ENCODE measurements at regions not wholly inside any gene's neighbourhood (a gene's known extent, or its start where the extent isn't known, plus 50 kb on each side); places are given as distances from the start of the nearest gene placed in this dataset.

DNA sequence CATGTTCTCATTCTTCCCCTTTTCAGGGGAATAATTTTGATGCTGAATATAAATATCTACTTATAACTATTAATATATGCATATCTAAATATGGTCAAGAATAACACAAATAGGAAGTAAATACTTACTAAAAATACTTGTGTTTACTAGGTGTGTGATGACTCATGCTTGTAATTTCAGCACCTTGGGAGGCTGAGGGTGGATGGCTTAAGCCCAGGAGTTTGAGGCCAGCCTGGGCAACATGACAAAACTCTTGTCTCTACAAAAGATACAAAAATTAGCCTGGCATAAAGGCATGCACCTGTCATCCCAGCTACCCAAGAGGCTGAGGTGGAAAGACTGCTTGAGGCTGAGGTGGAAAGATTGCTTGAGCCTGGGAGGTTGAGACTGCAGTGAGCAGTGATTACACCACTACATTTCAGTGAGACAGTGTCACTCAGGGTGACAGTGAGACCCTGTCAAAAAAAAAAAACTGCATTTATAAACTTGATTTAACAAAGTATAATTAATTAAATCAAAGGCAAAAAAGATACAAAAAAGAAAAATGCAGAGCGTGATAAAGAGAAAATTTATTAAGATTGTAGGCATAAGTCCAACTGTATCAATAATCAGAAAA lies 703.1 kb upstream of the VRK2 start:
- TF ChIP-seq POLR2A (IDR thresholded peaks at IDR 0.05; ENCODE audit: low read length) = no peak
- no peak for TF ChIP-seq GATA1 (IDR thresholded peaks at IDR 0.05; ENCODE audit: low read depth, low read length)
- no peak for DNase-seq

DNA sequence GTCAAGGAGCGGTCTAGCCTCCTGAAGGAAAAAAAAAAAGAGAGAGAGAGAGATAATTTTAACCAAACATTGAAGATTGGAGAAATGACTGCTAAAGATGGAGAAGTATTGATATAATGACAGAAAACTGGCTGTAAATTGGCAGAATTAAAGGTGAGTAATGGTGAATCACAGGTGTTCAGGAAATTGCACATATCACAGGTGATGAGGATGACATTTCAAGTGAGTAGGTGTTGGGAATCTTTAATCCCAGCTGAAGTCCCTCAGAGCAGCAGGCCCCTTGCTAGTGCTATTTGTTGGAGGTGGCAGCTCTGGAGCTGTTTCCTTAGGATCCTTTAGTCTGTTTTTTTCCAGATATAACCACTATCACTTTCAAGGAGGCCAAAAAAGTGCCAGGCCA lies 678.4 kb upstream of the VRK2 start:
- no peak for TF ChIP-seq GATA1 (IDR thresholded peaks at IDR 0.05; ENCODE audit: low read depth, low read length)
- TF ChIP-seq POLR2A (IDR thresholded peaks at IDR 0.05; ENCODE audit: low read length) = no peak
- no peak for DNase-seq

DNA sequence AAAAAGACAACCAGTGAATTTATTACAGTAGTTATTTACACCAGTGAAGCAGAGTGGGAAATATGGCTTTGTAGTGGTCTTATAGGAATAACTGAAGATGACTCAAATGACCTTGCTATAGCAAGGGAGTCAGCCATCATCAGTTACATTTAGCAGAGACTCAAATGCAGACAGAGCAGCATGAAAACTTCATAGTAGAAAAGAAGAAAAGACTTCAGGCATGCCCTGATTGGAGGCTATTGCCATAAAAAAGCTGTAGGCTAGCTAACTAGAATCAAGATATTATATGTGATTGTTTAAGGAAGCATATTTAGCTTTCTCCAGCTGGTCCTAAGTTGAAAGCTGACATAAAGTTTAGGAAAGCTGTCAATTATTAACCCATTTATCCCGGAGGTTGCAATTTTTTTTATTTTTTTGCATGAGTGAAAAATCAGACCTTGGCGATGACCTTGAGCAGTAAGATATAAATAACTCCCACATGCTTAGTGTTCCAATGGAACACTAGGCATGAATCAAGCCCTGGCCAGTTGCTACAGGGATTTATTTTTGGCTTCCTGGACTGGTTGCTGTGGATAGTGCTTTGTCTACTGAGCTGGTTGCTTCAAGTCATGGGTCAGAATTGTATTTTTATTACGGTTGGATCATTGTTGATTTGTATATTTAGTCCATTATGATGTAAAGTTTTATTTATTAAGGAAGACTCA lies 675.6 kb upstream of the VRK2 start:
- DNase-seq = no peak
- TF ChIP-seq GATA1 (IDR thresholded peaks at IDR 0.05; ENCODE audit: low read depth, low read length) (no peak), POLR2A (IDR thresholded peaks at IDR 0.05; ENCODE audit: low read length) (no peak)

DNA sequence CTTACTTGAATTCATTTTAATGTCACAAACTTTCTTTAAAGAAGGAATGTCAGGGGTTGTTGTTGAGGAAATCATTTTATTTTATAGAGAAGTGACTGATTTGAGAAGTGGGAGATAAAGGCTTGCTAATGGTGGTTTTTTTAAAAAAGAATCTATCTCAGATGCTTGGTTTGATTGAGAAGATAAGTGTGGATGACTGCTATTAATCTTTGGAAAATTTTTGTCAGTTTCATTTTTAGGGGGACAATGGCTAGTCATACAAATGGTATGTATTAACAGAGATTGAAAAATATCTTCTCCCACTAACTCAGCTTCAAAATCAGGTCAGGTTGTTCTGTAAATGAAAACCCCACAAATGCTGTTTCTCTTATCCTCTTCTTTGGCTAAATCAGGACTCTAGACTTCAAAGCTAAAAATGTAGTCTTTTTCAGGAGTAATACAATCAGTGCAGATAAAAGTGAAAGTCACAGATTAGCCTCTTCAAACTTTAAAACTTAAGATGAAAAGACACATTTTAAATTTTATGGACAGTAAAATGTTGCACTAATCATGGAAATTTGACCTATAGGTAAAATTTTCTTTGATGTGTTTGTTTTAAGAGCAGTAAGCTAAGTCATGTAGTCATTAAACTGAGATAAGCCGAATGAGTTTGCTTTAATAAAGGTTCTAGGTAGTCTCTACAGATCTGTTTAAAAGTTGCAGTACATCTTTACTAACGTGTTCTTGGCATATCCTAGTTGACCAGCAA lies 674.2 kb upstream of the VRK2 start:
- no peak for DNase-seq
- TF ChIP-seq GATA1 (IDR thresholded peaks at IDR 0.05; ENCODE audit: low read depth, low read length) = no peak
- TF ChIP-seq POLR2A (IDR thresholded peaks at IDR 0.05; ENCODE audit: low read length) = no peak

DNA sequence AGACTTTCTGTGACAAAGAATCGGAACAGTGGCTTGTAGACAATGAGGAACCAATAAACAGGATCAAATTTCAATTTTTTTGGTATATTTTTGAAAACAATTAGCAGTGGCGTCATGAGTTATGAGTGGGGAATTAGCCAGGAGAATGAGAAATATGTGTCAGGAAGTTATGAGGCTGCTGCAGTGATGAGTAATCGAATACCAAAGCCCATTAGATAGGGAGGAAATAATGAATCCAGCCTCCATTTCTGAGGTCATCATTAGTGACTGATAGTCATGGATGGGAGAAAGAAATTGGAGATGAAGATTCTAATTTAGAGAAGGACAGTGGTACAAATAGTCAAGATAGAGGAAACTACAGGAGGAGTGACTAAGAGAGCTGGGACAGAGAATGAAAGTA lies 673.1 kb upstream of the VRK2 start:
- no peak for DNase-seq
- TF ChIP-seq POLR2A (IDR thresholded peaks at IDR 0.05; ENCODE audit: low read length) (no peak), GATA1 (IDR thresholded peaks at IDR 0.05; ENCODE audit: low read depth, low read length) (no peak)

DNA sequence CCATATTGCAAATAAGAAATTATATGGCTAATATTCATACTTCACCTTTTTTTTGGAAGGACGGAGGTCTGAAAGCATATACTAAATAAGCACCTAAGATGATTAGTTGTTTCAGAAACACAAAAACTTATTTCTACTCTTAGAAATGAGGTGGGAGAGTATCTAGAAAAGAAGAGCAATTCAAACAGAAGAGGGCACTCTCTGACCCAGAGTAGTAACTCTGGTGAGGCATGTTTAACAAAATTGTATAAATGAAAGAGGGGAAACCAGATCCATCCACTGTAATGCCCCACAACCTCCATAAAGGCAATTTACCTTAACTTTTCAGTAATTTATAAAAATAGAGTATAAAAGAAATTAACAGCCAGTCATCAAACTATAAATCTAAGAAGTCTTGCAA lies 669.6 kb upstream of the VRK2 start:
- DNase-seq = no peak
- no peak for TF ChIP-seq GATA1 (IDR thresholded peaks at IDR 0.05; ENCODE audit: low read depth, low read length)
- no peak for TF ChIP-seq POLR2A (IDR thresholded peaks at IDR 0.05; ENCODE audit: low read length)

DNA sequence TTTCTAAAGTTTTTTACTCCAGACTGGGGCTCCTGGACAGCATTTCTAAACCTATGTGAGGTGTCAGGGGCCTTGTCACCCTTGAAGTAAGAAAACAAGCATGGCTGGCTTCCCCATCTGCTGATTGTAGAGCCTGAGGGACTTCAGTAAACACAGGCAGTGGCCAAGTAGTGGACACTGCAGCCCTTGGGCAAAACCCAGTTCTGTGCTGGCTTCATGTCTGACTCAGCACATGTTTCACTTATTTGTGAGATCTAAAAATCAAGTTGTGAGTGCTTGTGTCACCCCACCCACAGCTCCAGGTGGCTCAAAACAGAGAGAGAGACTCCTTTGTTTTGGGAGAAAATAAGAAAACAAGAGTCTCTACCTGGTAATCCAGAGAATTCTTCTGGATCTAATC lies 660.3 kb upstream of the VRK2 start:
- TF ChIP-seq POLR2A (IDR thresholded peaks at IDR 0.05; ENCODE audit: low read length) = no peak
- no peak for TF ChIP-seq GATA1 (IDR thresholded peaks at IDR 0.05; ENCODE audit: low read depth, low read length)
- DNase-seq = no peak

DNA sequence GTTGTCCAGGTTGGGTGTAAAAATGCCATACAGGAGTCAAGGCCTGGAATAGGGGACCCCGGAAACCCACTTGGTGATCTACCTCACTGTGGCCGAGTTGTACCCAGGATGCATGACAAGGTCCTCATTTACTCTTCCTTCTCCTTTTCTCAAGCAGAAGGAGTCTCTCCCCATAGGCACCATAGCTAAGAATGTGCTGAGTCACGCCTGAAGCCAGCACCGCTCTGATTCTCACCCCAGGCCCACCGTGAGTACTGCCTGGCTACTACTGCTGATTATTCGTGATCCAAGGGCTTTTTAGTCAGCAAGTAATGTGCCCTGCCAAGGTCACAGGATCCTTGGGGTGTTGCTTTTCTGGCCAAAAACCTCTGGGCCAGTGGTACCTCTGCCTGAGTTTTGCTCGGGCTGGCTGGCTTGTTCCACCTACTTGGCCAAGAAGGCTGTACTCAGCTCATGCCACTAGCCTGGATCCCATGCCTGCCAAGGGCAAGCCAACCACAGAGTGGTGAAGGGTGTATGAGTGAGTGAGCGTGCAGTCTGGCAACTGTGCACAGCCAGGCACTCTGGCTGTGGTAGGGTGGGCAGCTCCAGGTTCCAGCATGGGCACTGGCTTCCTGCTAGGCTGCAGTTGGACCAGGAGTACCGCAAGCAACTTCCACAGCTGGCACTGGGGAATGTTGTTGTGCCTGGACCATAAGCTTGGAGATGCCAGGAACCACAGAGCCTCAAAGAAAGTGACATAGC lies 650.1 kb upstream of the VRK2 start:
- no peak for TF ChIP-seq GATA1 (IDR thresholded peaks at IDR 0.05; ENCODE audit: low read depth, low read length)
- peak in 1 of 2 experiments; percentile 1 for DNase-seq

DNA sequence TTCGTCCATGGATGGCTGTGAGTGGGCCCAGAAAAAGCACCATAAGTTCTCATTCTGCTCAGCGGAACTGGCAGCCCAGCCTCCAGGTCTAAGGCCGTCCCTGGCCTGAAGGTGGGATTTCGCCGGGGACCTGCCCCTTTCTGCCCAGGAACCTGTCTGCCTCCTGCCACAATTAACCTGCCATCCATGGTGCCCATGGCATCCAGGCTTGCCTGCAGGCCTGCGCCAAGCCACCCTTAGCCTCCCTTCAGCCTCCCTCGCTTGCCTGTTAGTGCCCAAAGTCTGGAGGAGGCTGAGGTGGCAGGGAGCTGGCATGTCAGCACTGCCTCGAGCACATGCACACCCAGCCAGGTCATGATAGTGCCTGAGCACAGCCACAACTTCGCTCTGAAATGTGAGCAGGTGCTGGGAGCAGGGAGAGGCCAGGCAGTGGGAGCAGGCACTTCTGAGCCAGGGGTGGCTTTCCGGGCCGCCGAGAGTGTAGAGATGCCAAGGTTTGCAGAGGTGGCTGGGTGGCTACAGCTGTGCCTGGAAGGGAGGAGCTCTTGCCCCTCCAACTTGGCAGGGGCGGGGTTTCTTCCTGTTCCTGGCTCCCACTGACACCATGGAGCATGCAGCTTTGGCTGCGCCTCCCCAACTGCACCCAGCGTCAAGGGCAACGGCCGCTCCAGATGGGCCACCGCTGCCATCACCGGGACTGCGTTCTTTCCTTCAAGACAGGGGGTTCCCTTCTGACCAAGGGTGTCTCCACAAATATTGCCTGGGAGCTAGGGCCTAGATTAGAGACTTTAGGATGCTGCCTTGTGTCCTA lies 648.9 kb upstream of the VRK2 start:
- no peak for TF ChIP-seq POLR2A (IDR thresholded peaks at IDR 0.05; ENCODE audit: low read length)
- no peak for TF ChIP-seq GATA1 (IDR thresholded peaks at IDR 0.05; ENCODE audit: low read depth, low read length)
- DNase-seq = no peak

DNA sequence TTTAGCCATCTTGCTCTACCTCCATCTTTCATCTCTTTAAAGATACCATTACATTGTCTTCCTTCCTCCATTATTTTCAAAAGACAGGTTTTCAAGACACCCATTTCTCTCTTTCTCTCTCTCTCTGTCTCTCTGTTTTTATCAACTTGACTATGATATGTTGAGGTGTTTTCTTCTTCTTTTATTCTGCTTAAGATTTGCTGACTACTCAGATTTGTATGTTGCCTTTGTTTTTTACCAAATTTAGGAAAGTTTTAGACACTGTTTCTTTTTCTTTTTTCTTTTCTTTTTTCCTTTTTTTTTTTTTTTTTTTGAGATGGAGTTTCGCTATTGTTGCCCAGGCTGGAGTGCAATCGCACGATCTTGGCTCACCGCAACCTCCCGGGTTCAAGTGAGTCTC lies 647.5 kb upstream of the VRK2 start:
- no peak for TF ChIP-seq POLR2A (IDR thresholded peaks at IDR 0.05; ENCODE audit: low read length)
- no peak for TF ChIP-seq GATA1 (IDR thresholded peaks at IDR 0.05; ENCODE audit: low read depth, low read length)
- no peak for DNase-seq

DNA sequence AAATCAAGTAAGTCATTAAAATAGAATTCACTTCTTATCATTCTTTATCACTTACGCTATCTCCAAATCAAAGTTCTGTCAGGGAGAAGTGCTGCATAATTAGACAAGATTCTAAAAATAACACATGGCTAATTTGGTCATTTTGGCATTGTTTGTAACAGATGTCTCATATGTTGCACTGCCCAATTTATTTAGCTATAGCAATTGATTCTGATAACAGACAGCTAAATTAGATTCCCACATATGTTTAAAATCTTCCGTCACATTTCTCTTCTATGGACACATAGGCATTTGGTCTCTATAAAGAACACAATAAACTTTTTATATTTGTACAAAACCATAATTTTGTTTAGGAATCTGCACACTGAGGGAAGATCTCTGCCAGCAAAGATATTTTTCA lies 644.5 kb upstream of the VRK2 start:
- DNase-seq = no peak
- TF ChIP-seq POLR2A (IDR thresholded peaks at IDR 0.05; ENCODE audit: low read length) (no peak), GATA1 (IDR thresholded peaks at IDR 0.05; ENCODE audit: low read depth, low read length) (no peak)

DNA sequence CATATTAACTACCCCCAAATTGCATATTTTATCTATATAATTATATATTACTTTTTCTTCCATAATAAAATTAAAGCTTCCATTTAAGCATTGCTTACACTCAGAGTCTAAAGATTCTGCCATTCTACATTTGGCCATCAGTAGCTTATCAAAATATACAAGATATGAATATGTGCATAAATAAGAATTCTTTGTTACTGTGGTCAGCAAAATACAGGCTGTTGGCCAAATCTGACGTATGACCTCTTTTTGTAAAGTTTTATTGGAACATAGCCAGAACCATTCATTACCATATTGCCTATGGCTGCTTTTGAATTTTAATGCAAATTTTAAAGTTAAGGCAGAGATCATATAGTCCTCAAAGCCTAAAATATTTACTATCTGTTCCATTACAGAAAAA lies 643.9 kb upstream of the VRK2 start:
- DNase-seq = no peak
- no peak for TF ChIP-seq POLR2A (IDR thresholded peaks at IDR 0.05; ENCODE audit: low read length)

DNA sequence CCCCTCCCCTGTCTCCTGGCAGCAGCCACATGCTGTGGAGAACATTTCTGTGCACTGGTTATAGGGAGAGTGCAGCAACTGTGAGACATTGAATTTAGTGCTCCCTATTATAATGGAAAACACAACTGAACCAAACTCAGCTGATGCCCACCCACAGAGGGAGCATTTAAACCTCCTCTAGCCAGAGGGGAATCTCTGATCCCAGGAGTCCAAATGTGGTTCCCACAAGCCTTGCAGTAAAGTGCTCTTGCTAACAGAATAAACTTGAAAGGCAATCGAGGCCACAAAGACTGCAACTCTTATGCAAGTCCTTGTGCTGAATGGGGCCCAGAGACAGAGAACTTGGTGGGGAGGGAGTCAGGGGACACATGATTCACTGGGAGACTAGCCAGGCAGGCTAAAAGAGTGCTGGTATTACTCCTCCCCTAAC lies 638.8 kb upstream of the VRK2 start:
- TF ChIP-seq GATA1 (IDR thresholded peaks at IDR 0.05; ENCODE audit: low read depth, low read length) (no peak), POLR2A (IDR thresholded peaks at IDR 0.05; ENCODE audit: low read length) (no peak)

More for the DNA sequence above, 638.8 kb upstream of the VRK2 start:
- no peak for DNase-seq

All from erythroblast (primary cell).